B cell (primary cell): ENCODE measurements at regions not wholly inside any gene's neighbourhood (a gene's known extent, or its start where the extent isn't known, plus 50 kb on each side); places are given as distances from the start of the nearest gene placed in this dataset.

Experiments
- CTCF ChIP-seq: fragments of 200-600 bp; IDR thresholded peaks from one replicate; pipeline ENCODE4 v1.8.0; 2022; ENCODE audit warnings: antibody characterized with exemption, mild to moderate bottlenecking
- EZH2 ChIP-seq: IDR thresholded peaks from 2 replicates; pipeline ENCODE4 v1.6.1; 2012; ENCODE audit warnings: borderline replicate concordance, low read depth, mild to moderate bottlenecking, moderate library complexity, low read length; ENCODE audit not compliant: insufficient read depth, poor library complexity, severe bottlenecking

GRCh38 chr14:101174980-101175606 lies 271.6 kb upstream of the RTL1 start:
- TF ChIP-seq CTCF (no peak), EZH2 (no peak)
